ENCODE measurements at regions not wholly inside any gene's neighbourhood (a gene's known extent, or its start where the extent isn't known, plus 50 kb on each side); places are given as distances from the start of the nearest gene placed in this dataset.

GRCh38 chr4:148787285-148787684 lies 345.1 kb upstream of the NR3C2 start:
- Histone ChIP-seq H3K9me3 (ENCODE audit: insufficient read depth, low read length) (no peaks in the 10 kb centered on the region), H3K27ac (ENCODE audit: low read length) (no peak overlapping the region), H3K79me2 (ENCODE audit: low read length) (no peaks in the 10 kb centered on the region), H4K20me1 (ENCODE audit: insufficient read depth, low read length) (no peaks in the 10 kb centered on the region), H3K4me1 (ENCODE audit: low read length) (peaks cover 30% of the 10 kb centered on the region), H3K4me2 (ENCODE audit: low read length) (peak overlapping the region; percentile 53), H3K27me3 (ENCODE audit: low read depth, low read length) (no peaks in the 10 kb centered on the region), H2AFZ (ENCODE audit: low read depth, low read length) (0 out of 2 replicates have a peak overlapping the region, but pooled peaks have one; percentile 9), H3K4me3 (ENCODE audit: low read length) (no peak overlapping the region), H3K9ac (ENCODE audit: low read length) (no peak overlapping the region), H3K36me3 (replicated peaks; ENCODE audit: low read depth, low read length) (no peaks in the 10 kb centered on the region)
- TF ChIP-seq EZH2phosphoT487 (IDR thresholded peaks at IDR 0.05; ENCODE audit: low read depth), result no peak
- TF ChIP-seq CTCF (IDR thresholded peaks at IDR 0.05; ENCODE audit: low read depth, low read length), result no peak

- H3K27me3 ChIP-seq (ENCODE audit: low read depth, low read length), result no peaks in the 10 kb centered on the region
- H3K36me3 ChIP-seq (replicated peaks; ENCODE audit: low read depth, low read length), result no peaks in the 10 kb centered on the region
- peak overlapping the region; percentile 19 for H3K4me3 ChIP-seq (ENCODE audit: low read length)
- H2AFZ ChIP-seq (ENCODE audit: low read depth, low read length), result peak overlapping the region; percentile 9
- H3K4me1 ChIP-seq (ENCODE audit: low read length), result peaks cover 30% of the 10 kb centered on the region
- H3K9ac ChIP-seq (ENCODE audit: low read length), result no peak overlapping the region
- TF ChIP-seq EZH2phosphoT487 (IDR thresholded peaks at IDR 0.05; ENCODE audit: low read depth) (no peak), CTCF (IDR thresholded peaks at IDR 0.05; ENCODE audit: low read depth, low read length) (no peak)
- H4K20me1 ChIP-seq (ENCODE audit: insufficient read depth, low read length), result no peaks in the 10 kb centered on the region
- peak overlapping the region; percentile 63 for H3K27ac ChIP-seq (ENCODE audit: low read length)
- peak overlapping the region; percentile 53 for H3K4me2 ChIP-seq (ENCODE audit: low read length)
- H3K79me2 ChIP-seq (ENCODE audit: low read length), result no peaks in the 10 kb centered on the region
- no peaks in the 10 kb centered on the region for H3K9me3 ChIP-seq (ENCODE audit: insufficient read depth, low read length)
Observed at GRCh38 chr4:148786699-148787098, 344.5 kb upstream of the NR3C2 start.

GRCh38 chr4:148782284-148782683 lies 340.1 kb upstream of the NR3C2 start:
- Histone ChIP-seq H3K9me3 (ENCODE audit: insufficient read depth, low read length) (no peaks in the 10 kb centered on the region), H3K9ac (ENCODE audit: low read length) (no peak overlapping the region), H3K4me1 (ENCODE audit: low read length) (peaks cover 20% of the 10 kb centered on the region), H3K36me3 (replicated peaks; ENCODE audit: low read depth, low read length) (no peaks in the 10 kb centered on the region), H3K4me2 (ENCODE audit: low read length) (no peak overlapping the region), H3K79me2 (ENCODE audit: low read length) (no peaks in the 10 kb centered on the region), H2AFZ (ENCODE audit: low read depth, low read length) (no peak overlapping the region), H3K27ac (ENCODE audit: low read length) (no peak overlapping the region), H4K20me1 (ENCODE audit: insufficient read depth, low read length) (no peaks in the 10 kb centered on the region), H3K27me3 (ENCODE audit: low read depth, low read length) (no peaks in the 10 kb centered on the region), H3K4me3 (ENCODE audit: low read length) (no peak overlapping the region)
- TF ChIP-seq CTCF (IDR thresholded peaks at IDR 0.05; ENCODE audit: low read depth, low read length) (no peak), EZH2phosphoT487 (IDR thresholded peaks at IDR 0.05; ENCODE audit: low read depth) (no peak)

GRCh38 chr4:148780426-148781005 lies 338.3 kb upstream of the NR3C2 start:
- Histone ChIP-seq H3K4me3 (ENCODE audit: low read length) (no peak overlapping the region), H3K27ac (ENCODE audit: low read length) (no peak overlapping the region), H3K79me2 (ENCODE audit: low read length) (no peaks in the 10 kb centered on the region), H3K9ac (ENCODE audit: low read length) (no peak overlapping the region), H3K27me3 (ENCODE audit: low read depth, low read length) (no peaks in the 10 kb centered on the region), H3K4me2 (ENCODE audit: low read length) (no peak overlapping the region), H3K9me3 (ENCODE audit: insufficient read depth, low read length) (no peaks in the 10 kb centered on the region), H2AFZ (ENCODE audit: low read depth, low read length) (no peak overlapping the region), H3K4me1 (ENCODE audit: low read length) (peaks cover 2% of the 10 kb centered on the region), H3K36me3 (replicated peaks; ENCODE audit: low read depth, low read length) (no peaks in the 10 kb centered on the region), H4K20me1 (ENCODE audit: insufficient read depth, low read length) (no peaks in the 10 kb centered on the region)
- TF ChIP-seq EZH2phosphoT487 (IDR thresholded peaks at IDR 0.05; ENCODE audit: low read depth), result no peak
- no peak for TF ChIP-seq CTCF (IDR thresholded peaks at IDR 0.05; ENCODE audit: low read depth, low read length)

All from OCI-LY3 (cell line).